ENCODE measurements at regions not wholly inside any gene's neighbourhood (a gene's known extent, or its start where the extent isn't known, plus 50 kb on each side); places are given as distances from the start of the nearest gene placed in this dataset.

DNA sequence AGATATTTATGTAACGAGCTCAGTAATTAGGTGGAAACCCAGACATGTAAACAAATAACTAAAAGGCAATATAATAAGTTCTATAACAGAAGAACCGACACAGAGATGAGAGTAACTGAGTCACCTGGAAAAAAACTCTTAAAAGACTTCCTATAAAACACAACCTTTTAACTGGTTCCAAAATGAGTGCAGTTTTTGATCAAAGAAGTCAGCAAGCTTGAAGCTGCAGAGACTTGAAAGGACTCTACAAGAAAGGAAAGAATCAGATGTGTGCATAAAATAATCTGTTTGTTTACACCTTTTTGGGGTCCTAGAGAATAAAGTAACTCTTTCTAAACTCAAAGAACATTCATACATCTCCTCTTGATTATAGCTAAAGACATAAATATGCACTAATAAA, 560.4 kb upstream of the CCDC54 start:
- TF ChIP-seq, protein P1, sequence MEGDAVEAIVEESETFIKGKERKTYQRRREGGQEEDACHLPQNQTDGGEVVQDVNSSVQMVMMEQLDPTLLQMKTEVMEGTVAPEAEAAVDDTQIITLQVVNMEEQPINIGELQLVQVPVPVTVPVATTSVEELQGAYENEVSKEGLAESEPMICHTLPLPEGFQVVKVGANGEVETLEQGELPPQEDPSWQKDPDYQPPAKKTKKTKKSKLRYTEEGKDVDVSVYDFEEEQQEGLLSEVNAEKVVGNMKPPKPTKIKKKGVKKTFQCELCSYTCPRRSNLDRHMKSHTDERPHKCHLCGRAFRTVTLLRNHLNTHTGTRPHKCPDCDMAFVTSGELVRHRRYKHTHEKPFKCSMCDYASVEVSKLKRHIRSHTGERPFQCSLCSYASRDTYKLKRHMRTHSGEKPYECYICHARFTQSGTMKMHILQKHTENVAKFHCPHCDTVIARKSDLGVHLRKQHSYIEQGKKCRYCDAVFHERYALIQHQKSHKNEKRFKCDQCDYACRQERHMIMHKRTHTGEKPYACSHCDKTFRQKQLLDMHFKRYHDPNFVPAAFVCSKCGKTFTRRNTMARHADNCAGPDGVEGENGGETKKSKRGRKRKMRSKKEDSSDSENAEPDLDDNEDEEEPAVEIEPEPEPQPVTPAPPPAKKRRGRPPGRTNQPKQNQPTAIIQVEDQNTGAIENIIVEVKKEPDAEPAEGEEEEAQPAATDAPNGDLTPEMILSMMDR (IDR thresholded peaks at IDR 0.05): no peak
- no peak for TF ChIP-seq POLR2AphosphoS5 (IDR thresholded peaks at IDR 0.05)
- TF ChIP-seq POLR2A (IDR thresholded peaks at IDR 0.05; ENCODE audit: low read depth): no peak

All from esophagus muscularis mucosa (tissue), 3 donors.